GM18873 (cell line): ENCODE measurements at regions not wholly inside any gene's neighbourhood (a gene's known extent, or its start where the extent isn't known, plus 50 kb on each side); places are given as distances from the start of the nearest gene placed in this dataset.

ENCODE experiments used
- ATAC-seq: cut with Tn5 transposase; IDR thresholded peaks from one replicate; pipeline ENCODE4 v1.9.1; 2021; ENCODE audit warnings: mild to moderate bottlenecking, moderate library complexity, moderate number of reproducible peaks; ENCODE audit not compliant: unreplicated experiment, low FRiP score

GRCh38 chr6:169991031-169991390 is 239.6 kb downstream of the ERMARD start:
- no peak for ATAC-seq

GRCh38 chr6:169990095-169991030 is 238.9 kb downstream of the ERMARD start:
- no peak for ATAC-seq

- no peak for ATAC-seq
Measured at GRCh38 chr6:169989594-169989993, 238.2 kb downstream of the ERMARD start.

- ATAC-seq, result no peak
Measured at GRCh38 chr6:169988769-169989550, 237.5 kb downstream of the ERMARD start.

GRCh38 chr6:169986848-169987498 is 235.6 kb downstream of the ERMARD start:
- ATAC-seq, result no peak

GRCh38 chr6:169986171-169986847 is 234.9 kb downstream of the ERMARD start:
- no peak for ATAC-seq

GRCh38 chr6:169985121-169986015 is 233.9 kb downstream of the ERMARD start:
- no peak for ATAC-seq

- ATAC-seq, result no peak
Measured at GRCh38 chr6:169984181-169985120, 233.0 kb downstream of the ERMARD start.

GRCh38 chr6:169983651-169984050 is 232.2 kb downstream of the ERMARD start:
- no peak for ATAC-seq

- ATAC-seq, result no peak
Measured at GRCh38 chr6:169982461-169983386, 231.3 kb downstream of the ERMARD start.

GRCh38 chr6:169981969-169982368 is 230.5 kb downstream of the ERMARD start:
- ATAC-seq, result no peak

- no peak for ATAC-seq
Measured at GRCh38 chr6:169981568-169981967, 230.1 kb downstream of the ERMARD start.

GRCh38 chr6:169980826-169981450 is 229.5 kb downstream of the ERMARD start:
- no peak for ATAC-seq

GRCh38 chr6:169979873-169980432 is 228.5 kb downstream of the ERMARD start:
- no peak for ATAC-seq

GRCh38 chr6:169978615-169979161 is 227.3 kb downstream of the ERMARD start:
- no peak for ATAC-seq
